NCI-H82 treated with DMSO at 0.1 percent for 48 hours (cell line): ENCODE measurements at regions not wholly inside any gene's neighbourhood (a gene's known extent, or its start where the extent isn't known, plus 50 kb on each side); places are given as distances from the start of the nearest gene placed in this dataset.

Experiments
- DNase-seq: peaks from one replicate; lab custom pipeline; 2025; ENCODE audit not compliant: unreplicated experiment; lab: John Stamatoyannopoulos, UW

DNA sequence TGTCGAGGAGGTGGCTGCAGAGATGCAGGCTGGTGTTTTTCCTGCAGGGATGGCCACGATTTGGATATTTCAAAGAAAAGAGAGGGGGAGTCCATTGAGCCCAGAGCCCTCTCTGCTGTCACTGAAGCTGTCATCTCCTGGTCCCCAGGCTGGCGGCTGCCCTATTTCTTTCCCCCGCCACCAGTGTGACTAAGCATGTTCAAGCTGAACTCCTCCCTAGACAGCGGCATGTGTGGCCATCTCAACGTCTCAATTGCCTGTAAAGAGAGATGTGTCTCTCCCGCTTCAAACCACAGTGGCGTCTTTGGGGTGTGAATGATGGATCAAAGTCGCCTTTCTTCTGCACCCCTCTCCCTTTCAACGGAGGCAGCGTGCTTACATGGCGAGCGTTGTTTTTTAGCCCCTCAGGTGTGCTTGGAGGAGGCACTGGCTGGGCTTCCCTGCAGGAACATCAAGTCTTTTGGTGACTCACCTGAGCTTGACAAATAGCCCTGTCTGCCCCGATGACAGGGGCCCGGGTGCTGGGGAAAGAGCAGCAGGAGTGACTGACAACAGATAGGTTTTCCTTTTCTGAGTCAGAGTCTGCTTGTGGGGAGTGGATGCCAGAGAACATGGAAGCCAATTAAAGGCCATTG, 346.4 kb upstream of the AJAP1 start:
- no peak for DNase-seq

DNA sequence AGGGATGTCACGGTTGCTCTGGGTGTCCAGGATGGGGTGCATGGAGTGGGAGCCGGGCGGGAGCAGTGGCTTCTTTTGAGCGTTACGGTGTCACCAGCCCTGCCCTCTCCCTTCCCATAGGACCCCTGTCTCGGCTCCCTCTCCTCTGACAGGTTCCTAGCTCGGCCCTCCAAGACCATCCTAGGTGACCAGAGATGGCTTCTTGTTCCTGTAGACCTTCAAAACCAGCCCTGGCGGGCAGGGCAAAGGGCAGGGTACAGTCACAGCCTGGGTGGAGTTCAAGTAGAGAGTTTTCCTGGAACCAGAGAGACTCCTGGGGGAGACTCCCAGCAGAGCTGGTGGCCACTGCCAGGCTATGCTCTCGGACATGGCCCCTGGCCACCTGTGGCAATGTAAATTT, 345.6 kb upstream of the AJAP1 start:
- no peak for DNase-seq

DNA sequence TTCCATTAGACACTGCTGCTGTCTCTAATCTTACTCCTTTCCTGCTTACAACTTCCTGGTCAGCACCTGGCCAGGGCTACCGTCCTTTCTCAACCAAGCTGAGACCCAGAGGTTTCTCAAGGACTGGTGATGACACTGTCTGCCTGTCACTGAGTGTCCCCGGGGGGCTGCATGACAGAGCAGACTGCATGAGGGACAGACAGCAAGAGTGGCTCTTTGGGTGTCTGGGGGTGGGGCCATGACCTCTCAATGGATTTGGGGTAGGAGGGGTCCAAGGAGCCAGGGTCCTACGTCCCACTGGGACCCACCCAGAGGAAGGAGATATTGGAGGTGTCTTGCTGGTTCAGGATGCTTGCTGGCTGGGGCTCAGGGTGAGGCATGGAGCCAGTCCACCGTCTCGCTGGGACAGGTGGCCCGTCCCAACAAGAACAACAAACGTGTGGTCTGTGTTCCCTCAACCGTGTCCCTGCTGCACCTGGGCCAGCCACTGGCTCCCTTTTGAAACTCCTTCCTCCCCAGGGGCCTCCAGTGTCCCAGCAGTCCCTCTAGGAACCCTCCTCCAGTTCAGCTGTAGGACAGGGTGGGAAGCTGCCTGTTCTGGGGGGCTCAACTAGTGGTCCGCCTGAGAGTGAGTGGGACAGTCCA, 344.6 kb upstream of the AJAP1 start:
- no peak for DNase-seq

DNA sequence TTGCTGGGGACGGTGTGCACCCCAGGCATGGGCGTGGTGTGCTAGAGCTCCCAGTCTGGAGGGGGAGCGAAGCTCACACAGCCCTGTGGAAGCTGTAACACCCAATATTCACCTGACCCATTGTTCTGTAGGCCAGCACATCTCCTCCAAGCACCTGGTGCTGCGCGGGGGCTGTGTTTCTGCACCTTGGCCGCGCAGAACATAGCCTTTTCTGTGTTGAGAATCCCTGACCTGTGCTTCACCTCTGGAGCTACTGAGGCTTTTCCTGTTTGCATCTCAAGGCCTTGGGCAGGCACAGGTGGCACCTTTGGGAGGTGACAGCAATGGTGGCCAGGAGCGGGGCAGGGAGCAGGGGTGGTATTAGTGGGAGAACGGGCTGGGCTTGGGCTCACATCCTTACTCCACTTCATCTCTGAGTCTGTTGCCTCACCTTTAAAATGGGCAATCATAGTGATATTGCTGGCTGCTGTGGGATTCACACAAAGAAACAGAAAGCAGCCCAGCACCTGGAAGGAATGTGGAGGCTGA, 343.9 kb upstream of the AJAP1 start:
- DNase-seq: no peak

DNA sequence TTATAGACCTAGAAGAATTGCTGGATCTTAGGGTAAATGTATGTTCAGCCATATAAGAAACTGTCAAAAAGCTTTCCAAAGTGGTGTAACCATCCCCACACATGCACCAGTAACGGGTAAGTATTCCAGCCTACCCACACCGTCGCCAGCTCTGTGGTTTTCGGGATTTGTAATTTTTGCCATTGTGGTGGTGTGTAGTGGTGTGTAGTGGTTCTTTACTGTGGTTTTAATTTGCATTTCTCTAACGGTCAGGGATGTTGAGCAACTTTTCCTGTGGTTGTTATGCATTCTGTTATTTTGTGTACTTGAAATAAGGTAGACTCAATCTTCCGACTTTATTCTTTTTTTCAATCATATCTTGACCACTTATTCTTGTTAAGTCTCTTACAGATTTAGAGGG, 342.4 kb upstream of the AJAP1 start:
- DNase-seq: no peak

DNA sequence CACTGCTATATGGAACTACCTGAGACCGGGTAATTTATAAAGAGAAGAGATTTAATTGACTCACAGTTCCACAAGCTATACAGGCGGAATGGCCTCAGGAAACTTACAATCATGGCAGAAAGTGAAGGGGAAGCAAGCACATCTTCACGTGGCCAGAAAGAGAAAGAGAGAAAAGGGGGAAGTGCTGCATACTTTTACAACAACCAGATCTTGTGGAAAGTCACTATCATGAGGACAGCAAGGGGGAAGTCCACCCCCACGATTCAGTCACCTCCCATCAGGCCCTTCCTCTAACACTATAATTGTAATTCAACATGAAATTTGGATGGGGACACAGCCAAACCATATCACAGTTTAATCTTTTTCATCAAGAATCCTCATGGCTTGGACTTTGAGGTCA, 339.2 kb upstream of the AJAP1 start:
- no peak for DNase-seq

DNA sequence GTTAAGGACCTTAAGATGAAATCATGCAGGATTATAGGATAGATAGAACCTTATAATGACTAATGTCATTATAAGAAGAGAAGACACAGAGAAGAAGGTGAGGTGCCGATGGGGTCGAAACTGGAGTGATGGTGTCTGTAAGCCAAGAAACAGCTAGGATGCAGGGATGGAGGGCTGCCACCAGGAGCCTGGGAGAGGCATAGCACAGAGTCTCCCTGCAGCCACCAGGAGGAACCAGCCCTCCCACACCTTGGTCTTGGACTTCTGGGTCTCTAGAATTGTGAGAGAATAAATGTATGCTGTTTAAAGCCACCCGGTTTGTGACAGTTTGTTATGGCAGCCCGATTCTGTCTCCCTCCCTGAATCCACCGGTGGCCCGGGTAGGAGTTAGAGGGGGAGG, 337.2 kb upstream of the AJAP1 start:
- DNase-seq: no peak

DNA sequence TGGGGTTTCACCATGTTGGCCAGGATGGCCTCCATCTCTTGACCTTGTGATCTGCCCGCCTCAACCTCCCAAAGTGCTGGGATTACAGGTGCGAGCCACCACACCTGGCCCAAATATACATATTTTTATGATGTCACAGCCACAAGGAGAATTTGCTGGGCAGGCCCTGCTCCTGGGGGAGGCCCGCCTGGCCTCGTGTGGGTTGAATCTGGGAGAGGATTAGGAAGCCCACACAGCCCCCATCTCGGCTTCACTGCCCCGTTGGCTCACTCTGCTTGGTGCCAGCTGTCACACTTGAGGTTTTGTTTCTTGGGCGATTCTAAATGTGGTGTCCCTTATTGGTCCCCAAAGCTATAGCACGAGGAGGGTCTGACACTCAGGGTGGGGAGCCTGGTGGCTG, 335.7 kb upstream of the AJAP1 start:
- no peak for DNase-seq

DNA sequence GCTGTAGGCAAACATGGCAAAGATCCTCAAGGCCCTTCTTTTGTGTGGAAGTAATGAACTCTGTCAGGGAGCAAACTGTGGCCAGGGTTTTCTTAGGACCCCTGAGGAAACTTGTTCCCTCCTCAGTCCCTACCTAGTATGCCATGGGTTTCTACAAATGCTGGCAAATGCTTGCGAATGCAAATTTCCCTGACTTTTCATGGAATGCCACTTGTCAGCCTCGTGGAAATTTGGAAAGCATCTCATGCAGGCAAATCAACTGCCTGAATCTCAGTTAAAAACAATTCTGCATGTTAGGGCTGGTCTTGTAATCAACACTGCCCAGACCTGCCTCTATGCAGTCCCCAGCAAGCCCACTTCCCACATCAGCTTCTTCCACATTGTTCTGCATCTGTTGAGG, 334.9 kb upstream of the AJAP1 start:
- DNase-seq: no peak

DNA sequence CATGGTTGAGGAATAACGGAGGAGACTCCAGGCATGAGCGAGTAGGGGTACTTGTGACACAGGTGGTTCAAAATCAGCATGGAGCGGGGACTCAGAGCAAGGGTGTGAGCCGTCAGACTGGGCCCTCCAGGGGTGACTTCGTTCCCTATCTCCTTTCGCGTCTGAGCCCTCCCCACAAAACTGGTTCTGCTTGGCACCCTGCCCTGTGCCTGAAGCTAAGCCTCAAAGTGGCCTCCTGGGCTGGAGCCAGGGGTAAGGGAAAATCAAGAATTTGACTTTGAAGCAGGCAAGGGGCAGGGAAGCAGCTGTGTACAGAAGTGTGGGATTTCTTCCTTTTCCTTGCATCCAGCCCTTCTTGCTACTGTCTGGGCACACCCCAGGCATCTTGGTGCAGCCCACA, 331.5 kb upstream of the AJAP1 start:
- DNase-seq: no peak

DNA sequence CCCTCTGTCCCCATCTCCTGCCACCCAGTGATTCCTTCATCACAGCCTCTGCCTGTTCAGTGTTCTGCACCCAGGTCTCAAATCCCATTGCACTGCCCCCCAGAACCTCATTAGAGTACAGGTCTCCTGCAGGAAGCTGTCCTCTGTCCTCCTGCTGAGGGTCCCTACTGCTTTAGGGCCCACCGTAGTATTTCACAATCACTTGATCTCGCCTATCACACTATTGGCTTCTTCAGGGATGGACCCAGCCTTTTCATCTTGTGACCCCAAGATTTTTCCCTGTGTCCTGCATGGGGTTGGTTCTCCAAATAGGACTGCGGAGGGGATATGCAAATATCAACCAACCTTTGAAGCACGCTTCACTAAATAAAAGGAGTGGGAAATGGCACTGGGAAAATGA, 331.1 kb upstream of the AJAP1 start:
- no peak for DNase-seq

DNA sequence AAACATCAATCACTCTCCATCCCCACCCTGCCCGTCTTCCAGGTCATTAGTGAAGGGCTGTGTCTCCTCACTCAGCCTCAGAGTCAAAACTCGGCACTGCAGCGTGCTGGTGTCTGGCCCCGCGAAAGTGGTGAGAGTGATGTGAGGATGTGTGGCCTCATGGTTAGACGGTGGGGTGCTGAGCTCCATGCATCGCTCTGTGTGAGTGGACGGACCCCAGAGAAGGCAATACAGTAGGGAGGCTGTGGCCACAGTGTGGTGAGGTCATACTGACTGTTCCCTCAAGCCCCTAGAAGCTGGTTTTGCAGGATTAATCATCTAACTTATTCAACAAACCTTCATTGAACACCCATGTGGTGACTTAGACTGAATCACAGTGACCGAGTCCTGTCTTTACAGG, 329.9 kb upstream of the AJAP1 start:
- no peak for DNase-seq

DNA sequence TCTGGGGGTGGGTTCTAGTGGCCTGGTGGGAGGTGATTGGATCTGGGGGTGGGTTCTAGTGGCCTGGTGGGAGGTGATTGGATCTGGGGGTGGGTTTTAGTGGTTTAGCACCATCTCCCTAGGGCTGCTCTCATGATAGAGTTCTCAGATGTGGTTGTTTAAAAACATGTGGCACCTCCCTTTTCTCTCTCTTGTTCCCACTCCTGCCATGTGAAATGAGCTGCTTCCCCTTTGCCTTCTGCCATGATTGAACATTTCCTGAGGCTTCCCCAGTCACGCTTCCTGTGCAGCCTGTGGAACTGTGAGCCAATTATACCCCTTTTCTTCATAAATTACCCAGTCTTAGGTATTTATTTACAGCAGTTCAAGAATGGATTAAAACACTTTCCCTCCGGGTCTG, 327.3 kb upstream of the AJAP1 start:
- DNase-seq: no peak

DNA sequence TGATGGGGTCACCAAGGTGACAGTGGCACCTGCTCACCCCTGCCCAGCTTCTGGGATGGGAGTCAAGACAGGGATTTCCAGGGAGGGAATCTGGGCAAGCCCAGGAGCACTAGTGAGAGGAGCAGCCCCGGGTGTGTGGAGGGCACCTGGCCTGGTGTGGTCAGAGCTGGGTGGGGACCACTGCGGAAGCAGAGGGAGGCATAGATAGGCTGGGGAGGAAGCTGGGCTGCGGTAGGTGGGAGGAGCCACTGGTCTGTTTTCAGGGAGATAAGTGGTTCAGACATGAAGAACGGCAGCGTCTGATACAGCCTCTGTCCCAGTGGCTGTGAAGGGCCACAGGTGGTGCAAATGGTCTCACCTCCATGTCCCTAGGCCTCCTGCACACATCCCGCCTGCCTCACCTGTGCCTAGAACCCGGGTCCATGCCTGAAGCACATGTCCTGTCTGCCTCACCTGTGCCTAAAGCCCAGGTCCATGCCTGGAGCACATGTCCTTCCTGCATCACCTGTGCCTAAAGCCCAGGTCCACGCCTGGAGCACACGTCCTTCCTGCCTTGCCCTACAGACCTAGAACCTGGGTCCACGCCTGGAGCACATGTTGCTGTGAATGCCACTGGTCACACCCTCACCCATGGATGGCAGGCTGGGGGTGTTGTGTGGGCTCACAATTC, 325.9 kb upstream of the AJAP1 start:
- DNase-seq: no peak

DNA sequence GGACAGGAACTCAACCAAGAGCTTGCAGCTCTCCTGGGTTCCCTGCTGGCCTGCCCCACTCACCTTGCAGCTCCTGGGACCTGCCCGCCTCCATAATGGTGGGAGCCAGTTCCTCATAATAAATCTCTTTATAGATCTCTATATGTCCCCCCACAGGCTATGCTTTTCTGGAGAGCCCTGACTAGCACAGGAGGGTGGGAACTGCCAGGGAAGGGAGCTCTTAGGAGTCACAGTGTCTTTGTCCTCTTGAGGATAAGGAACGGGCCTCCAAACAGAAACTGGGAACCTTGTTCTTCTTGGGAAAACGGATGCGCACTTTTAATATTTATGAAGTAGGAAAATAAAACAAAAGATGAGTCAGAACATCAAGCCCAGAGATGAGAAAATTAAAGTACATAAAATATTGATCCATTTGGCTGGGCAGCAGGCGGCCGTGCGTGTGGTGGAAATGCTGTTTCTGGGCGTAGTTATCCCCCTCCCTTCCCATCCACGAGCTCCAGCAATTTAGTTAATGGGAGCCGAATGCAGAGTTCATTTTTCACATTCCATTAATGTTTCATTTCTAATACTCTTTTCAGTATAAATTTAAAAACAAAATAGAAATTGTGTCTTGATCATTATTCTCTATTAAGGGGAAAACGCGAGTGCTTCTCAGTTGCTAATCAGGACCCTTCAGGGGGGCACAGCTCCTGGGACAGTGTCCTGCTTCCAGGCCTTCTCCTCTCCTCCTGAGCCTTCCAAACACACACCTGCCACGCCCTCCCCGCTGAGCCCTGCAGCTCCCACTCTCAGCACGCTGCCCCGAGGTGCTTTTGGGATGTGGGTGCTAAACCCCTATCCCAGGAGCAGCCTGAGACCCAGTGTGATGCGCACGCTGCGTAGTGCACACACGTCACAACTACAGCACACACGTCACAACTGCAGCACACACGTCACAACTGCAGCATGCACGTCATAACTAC, 323.3 kb upstream of the AJAP1 start:
- no peak for DNase-seq

DNA sequence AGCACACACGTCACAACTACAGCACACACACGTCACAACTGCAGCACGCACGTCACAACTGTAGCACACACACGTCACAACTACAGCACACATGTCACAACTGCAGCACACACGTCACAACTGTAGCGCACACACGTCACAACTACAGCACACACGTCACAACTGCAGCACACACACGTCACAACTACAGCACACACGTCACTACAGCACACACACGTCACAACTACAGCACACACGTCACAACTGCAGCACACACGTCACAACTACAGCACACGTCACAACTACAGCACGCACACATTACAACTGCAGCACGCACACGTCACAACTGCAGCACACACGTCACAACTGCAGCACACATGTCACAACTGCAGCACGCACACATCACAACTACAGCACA, 322.6 kb upstream of the AJAP1 start:
- no peak for DNase-seq

DNA sequence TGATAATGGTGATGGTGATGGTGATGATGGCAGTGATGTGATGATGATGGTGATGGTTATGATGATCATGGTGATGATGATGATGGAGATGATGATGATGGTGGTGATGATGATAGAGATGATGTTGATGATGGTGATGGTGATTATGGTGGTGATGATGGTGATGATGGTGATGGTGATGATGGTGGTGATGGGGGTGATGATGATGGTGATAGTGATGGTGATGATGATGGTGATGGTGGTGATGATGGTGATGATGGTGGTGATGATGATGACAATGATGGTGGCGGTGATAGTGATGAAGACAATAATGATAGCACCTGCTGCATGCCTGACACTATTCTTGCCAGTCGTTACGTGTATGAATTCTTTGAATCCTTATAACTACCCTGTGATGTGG, 317.9 kb upstream of the AJAP1 start:
- no peak for DNase-seq

DNA sequence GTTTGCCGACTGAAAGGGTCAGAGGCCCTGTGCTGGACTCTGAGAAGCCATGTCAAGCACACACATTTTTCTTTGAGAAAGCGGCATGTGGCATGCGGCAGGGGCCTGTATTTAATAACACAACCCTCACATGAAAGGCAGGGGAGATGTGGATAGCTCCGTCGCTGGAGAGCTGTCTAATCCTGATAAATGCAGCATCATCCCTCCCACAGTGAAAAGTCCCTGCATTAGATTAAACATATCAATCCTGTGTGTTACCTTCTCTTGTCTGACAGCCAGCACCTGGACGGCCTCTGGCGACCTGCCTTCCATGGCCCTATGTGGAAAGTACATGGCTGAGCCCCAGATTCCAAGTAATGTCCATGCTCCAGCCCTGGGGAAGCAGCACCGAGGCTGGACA, 313.0 kb upstream of the AJAP1 start:
- DNase-seq: no peak

DNA sequence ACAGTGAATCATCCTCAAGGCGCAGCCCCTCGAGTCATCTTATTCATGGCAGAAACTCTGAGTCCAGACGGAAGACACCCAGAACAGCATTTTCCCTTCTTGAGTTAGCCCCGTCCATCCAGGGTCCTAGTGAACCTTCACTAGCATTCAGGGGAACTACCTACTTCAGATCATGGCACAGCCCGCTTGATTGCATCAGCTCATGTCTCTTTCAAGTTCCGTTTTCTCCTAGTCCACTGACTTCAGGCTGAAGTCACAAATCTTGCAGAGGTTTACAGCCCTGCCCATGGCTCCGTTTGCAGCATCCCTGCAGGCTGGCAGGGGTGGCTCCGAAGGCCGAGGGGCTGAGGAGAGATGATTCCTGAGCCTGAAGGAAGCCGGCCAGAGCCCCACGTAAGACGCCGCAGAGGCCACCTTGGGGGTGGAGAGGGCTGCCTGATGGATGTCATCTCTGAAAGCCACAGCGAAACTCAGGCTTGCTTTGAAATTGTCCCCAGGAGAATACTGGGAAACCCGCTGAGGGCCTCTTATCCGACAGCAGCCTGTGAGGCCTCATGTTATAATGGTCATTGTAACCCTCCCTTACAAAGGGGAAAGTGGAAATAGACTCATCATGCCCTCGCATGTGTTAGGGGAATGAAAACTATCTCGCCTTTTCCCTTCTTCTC, 310.2 kb upstream of the AJAP1 start:
- DNase-seq: no peak

DNA sequence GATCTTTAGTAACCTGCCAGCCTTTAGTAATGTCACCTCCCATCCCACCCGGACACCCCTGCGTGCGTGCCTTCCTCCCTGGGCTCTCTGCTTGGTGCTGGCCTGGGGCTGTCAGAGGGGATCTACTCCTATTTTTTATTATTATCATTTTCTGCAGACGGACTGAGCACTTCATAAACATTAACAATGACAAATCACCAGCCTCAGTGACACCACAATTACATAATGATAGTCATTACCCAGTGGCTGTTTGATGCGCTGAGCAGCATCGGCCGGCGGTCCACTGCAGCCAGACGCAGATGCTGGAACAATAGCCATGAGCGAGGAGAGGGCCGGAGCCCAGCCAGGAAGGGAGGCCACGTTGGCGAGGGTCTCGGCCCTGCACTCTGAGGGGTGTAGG, 309.3 kb upstream of the AJAP1 start:
- DNase-seq: no peak

DNA sequence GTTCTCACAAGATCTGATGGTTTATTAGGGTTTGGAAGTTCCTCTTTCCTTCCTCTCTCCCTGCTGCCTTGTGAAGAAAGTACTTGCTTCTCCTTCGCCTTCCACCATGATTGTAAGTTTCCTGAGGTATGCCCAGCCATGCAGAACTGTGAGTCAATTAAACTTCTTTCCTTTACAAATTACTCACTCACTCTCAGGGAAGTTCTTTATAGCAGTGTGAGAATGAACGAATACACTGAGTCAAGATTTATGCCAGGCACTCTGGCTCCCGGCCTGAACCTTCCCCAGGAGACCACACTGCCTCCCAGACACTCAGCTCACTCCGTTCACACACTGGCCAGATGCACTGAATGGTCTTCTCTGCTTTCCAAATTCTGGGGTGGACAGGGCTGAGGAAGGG, 308.3 kb upstream of the AJAP1 start:
- DNase-seq: no peak
